Lower lobe of right lung (tissue), 2 donors: ENCODE measurements at regions not wholly inside any gene's neighbourhood (a gene's known extent, or its start where the extent isn't known, plus 50 kb on each side); places are given as distances from the start of the nearest gene placed in this dataset.

ENCODE experiments used
- ATAC-seq, 2 donors: fragments of 200-7000 bp; cut with Tn5 transposase; one replicate each; pipeline ENCODE4 v1.9.1; 2020 to 2022; ENCODE audit warnings: mild to moderate bottlenecking in 2 of 2, moderate library complexity in 2 of 2
- DNase-seq: peaks from one replicate; pipeline ENCODE4 v3.0.0-alpha.2; 2020
- H3K27ac ChIP-seq: fragments of 200-600 bp; one replicate; pipeline ENCODE4 v1.8.0; 2022
- H3K27me3 ChIP-seq: fragments of 200-600 bp; one replicate; pipeline ENCODE4 v1.8.0; 2022; ENCODE audit warnings: low read depth
- H3K36me3 ChIP-seq: fragments of 200-600 bp; one replicate; pipeline ENCODE4 v1.8.0; 2022; ENCODE audit warnings: mild to moderate bottlenecking
- H3K4me1 ChIP-seq: fragments of 200-600 bp; one replicate; pipeline ENCODE4 v1.8.0; 2022
- H3K4me3 ChIP-seq: fragments of 200-600 bp; one replicate; pipeline ENCODE4 v1.8.0; 2022; ENCODE audit warnings: mild to moderate bottlenecking
- H3K9me3 ChIP-seq: fragments of 200-600 bp; one replicate; pipeline ENCODE4 v1.8.0; 2022
- intact Hi-C: fragments of 100-400 bp; cut with DNase I; formaldehyde crosslinking; loops from one replicate; pipeline ENCODE4 v1.11.0; 2022
- TF ChIP-seq, protein P1 (sequence below): fragments of 200-600 bp; IDR thresholded peaks from one replicate; pipeline ENCODE4 v1.8.0; 2022; ENCODE audit warnings: antibody characterized with exemption, mild to moderate bottlenecking
- donor health status: DM: no; HTN: yes; CAD: no; lungs with severe emphysema.

DNA sequence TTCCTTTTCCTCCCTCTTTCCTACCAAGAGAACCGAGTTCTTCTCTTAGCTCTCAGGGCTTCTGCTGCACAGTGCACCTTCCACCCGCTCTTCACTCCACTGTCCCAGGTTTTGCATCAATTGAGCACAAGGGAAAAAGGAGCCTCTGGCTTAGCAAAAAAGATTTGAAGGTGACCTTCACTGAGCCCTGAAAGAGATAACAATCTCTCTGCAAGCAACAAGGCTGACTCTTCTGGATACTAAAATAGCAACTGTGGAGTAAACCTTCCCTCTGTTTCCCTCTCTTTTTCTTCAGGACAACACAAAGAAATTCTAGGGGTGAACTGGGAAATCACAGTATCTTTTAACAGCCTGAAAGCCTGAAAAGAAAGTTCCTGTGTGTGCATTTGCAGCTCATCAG is 354.7 kb upstream of the PODXL start:
- H3K27ac ChIP-seq: no peak overlapping the region
- ATAC-seq: no peak
- H3K4me3 ChIP-seq: no peak overlapping the region
- no peaks in the 10 kb centered on the region for H3K9me3 ChIP-seq
- H3K4me1 ChIP-seq: no peaks in the 10 kb centered on the region
- TF ChIP-seq, protein P1, sequence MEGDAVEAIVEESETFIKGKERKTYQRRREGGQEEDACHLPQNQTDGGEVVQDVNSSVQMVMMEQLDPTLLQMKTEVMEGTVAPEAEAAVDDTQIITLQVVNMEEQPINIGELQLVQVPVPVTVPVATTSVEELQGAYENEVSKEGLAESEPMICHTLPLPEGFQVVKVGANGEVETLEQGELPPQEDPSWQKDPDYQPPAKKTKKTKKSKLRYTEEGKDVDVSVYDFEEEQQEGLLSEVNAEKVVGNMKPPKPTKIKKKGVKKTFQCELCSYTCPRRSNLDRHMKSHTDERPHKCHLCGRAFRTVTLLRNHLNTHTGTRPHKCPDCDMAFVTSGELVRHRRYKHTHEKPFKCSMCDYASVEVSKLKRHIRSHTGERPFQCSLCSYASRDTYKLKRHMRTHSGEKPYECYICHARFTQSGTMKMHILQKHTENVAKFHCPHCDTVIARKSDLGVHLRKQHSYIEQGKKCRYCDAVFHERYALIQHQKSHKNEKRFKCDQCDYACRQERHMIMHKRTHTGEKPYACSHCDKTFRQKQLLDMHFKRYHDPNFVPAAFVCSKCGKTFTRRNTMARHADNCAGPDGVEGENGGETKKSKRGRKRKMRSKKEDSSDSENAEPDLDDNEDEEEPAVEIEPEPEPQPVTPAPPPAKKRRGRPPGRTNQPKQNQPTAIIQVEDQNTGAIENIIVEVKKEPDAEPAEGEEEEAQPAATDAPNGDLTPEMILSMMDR: no peak
- no peaks in the 10 kb centered on the region for H3K36me3 ChIP-seq
- intact Hi-C loops: no loop called here
- DNase-seq: no peak
- H3K27me3 ChIP-seq: peaks cover 50% of the 10 kb centered on the region

DNA sequence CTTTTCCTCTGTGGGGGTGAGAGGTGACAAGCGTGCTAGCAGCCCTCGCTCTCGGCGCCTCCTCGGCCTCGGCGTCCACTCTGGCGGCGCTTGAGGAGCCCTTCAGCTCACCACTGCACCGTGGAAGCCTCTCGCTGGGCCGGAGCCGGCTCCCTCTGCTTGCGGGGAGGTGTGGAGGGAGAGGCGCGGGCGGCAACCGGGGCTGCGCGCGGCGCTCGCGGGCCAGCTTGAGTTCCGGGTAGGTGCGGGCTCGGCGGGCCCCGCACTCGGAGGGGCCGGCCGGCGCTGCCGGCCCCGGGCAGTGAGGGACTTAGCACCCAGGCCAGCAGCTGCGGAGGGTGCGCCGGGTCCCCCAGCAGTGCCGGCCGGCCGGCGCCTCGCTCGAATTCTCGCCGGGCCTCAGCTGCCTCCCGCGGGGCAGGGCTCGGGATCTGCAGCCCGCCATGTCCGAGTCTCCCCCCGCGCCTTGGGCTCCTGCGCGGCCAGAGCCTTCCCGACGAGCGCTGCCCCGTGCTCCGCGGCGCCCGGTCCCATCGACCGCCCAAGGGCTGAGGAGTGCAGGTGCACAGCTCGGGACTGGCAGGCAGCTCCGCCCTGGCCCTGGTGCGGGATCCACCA is 352.8 kb upstream of the PODXL start:
- Histone ChIP-seq H3K27me3 (peaks cover 50% of the 10 kb centered on the region), H3K9me3 (no peaks in the 10 kb centered on the region), H3K4me3 (peak overlapping the region; percentile 11), H3K27ac (no peak overlapping the region), H3K36me3 (no peaks in the 10 kb centered on the region), H3K4me1 (no peaks in the 10 kb centered on the region)
- intact Hi-C loops: no loop called here
- ATAC-seq (peak in 1 of 2 donors; percentile 49), DNase-seq (no peak)
- TF ChIP-seq, protein P1: no peak

DNA sequence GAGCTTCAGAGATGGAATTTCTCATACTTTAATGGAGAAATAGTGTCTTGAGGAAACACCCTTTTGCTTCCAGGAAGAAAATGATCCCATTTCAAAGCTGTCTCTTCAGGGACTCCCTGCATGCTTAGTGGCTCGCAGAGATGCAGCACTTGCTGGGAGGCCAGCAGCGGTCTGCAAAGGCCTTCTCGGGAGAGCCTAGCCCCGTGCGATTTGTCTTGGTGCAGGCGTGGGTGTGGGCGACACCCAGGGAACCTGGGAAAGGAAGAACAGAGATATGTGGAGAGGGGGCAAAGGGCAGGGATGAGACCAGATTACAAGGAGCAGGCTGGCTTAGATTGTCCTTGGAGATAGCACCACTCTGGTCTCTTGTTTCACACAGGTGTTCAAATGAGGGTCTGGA is 352.3 kb upstream of the PODXL start:
- TF ChIP-seq, protein P1: no peak
- Histone ChIP-seq H3K4me1 (no peaks in the 10 kb centered on the region), H3K9me3 (no peaks in the 10 kb centered on the region), H3K4me3 (no peak overlapping the region), H3K27me3 (peaks cover 50% of the 10 kb centered on the region), H3K27ac (no peak overlapping the region), H3K36me3 (no peaks in the 10 kb centered on the region)
- no peak for ATAC-seq
- DNase-seq: no peak
- intact Hi-C loops: no loop called here

DNA sequence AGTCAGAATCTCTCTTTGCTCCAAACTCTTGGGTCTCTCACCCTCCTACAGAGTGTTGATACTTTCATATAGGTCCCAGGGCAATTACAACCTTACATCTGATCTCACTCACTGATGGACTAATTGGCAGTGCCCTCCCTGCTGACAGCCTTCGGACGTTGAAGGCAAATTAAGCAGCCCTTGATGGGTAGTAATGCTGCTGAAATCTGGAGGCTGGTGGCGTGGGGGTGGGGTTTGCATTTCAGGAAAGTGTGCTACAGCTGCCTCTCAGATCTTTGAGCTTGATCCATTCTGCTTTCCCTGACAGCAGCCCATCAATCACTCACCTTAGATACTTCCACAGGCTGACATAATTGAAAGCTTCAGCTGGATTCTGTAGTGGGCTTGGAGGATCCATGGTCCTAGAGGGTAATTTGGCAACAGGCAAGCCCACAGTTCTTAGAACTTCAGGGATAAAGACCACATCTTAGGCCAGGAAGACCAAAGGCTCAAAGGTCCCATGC is 349.1 kb upstream of the PODXL start:
- TF ChIP-seq, protein P1: no peak
- no peak for DNase-seq
- Histone ChIP-seq H3K4me1 (no peaks in the 10 kb centered on the region), H3K4me3 (no peak overlapping the region), H3K9me3 (no peaks in the 10 kb centered on the region), H3K27ac (no peak overlapping the region), H3K27me3 (peaks cover 29% of the 10 kb centered on the region), H3K36me3 (no peaks in the 10 kb centered on the region)
- no peak for ATAC-seq
- intact Hi-C loops: no loop called here

DNA sequence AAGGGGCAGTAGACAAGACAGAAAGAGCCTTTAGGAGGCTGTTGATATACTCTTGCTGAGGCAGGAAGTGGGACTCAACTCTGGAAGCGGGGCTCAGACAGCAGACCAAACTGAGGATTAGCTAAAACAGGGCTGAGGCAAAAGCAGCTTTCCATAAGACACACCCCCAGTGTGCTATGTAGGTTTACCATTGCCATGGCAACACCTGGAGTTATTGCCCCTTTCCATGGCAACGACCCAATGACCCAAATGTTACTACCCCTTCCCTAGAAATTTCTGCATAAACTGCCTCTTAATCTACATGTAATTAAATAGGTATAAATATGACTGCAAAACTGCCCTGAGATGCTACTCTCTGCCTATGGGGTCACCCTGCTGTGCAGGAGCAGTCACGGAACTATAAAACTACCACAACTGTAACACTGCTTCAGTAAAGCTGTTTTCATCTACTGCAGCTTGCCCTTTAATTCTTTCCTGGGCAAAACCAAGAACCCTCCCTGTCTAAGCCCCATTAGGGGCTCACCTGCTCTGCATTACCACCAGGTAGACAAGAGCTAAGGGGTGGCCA is 348.4 kb upstream of the PODXL start:
- no peaks in the 10 kb centered on the region for H3K36me3 ChIP-seq
- no peak for DNase-seq
- peaks cover 23% of the 10 kb centered on the region for H3K27me3 ChIP-seq
- no peak for ATAC-seq
- no peaks in the 10 kb centered on the region for H3K9me3 ChIP-seq
- no peak overlapping the region for H3K4me3 ChIP-seq
- no peaks in the 10 kb centered on the region for H3K4me1 ChIP-seq
- intact Hi-C loops: no loop called here
- H3K27ac ChIP-seq: no peak overlapping the region
- TF ChIP-seq, protein P1: no peak
